CD14-positive monocyte (primary cell): ENCODE measurements at regions not wholly inside any gene's neighbourhood (a gene's known extent, or its start where the extent isn't known, plus 50 kb on each side); places are given as distances from the start of the nearest gene placed in this dataset.

Experiments used
- DNase-seq, 3 donors: peaks; one replicate each; pipeline ENCODE4 v3.0.0-alpha.2; 2011 to 2022
- H2AFZ ChIP-seq: 2 replicates; pipeline ENCODE4 v1.6.0; 2012; ENCODE audit warnings: mild to moderate bottlenecking, low read depth, low read length, inconsistent platforms; ENCODE audit not compliant: insufficient read depth, poor library complexity, severe bottlenecking
- H3K27ac ChIP-seq, 2 donors: 1 replicate in 1 of 2; 2 replicates in 1 of 2; pipeline ENCODE4 v1.5.1; 2012 to 2013; ENCODE audit warnings: low read length in 2 of 2, control low read depth in 1 of 2, inconsistent platforms in 1 of 2, low read depth in 1 of 2, mild to moderate bottlenecking in 1 of 2
- H3K27me3 ChIP-seq, 2 donors: one replicate each; pipeline versions ENCODE4 v1.6.0 to v1.6.1; 2011 to 2013; ENCODE audit warnings: low read length in 2 of 2; ENCODE audit not compliant: control insufficient read depth in 2 of 2, insufficient read depth in 2 of 2
- H3K36me3 ChIP-seq, 2 donors: replicated peaks in 1 of 2; 1 replicate in 1 of 2; 2 replicates in 1 of 2; pipeline versions ENCODE4 v1.5.1 to v1.6.1; 2012 to 2013; ENCODE audit warnings: low read length in 2 of 2, control low read depth in 1 of 2, inconsistent platforms in 1 of 2, mild to moderate bottlenecking in 1 of 2; ENCODE audit not compliant: insufficient read depth in 2 of 2, control insufficient read depth in 1 of 2
- H3K4me1 ChIP-seq, 2 donors: 1 replicate in 1 of 2; 2 replicates in 1 of 2; pipeline versions ENCODE4 v1.5.1 to v1.6.1; 2012 to 2013; ENCODE audit warnings: low read length in 2 of 2, control low read depth in 1 of 2, inconsistent platforms in 1 of 2, mild to moderate bottlenecking in 1 of 2, moderate library complexity in 1 of 2; ENCODE audit not compliant: insufficient read depth in 2 of 2, control insufficient read depth in 1 of 2
- H3K4me2 ChIP-seq: replicated peaks from 2 replicates; pipeline ENCODE3; 2012; ENCODE audit warnings: low read length, moderate library complexity, mild to moderate bottlenecking; ENCODE audit not compliant: poor library complexity, severe bottlenecking; ENCODE audit errors: extremely low read depth
- H3K4me3 ChIP-seq, 3 experiments: fragments of 200-600 bp in 1 of 3; sonication (generic) in 1 of 3; replicated peaks in 1 of 3; 1 replicate in 2 of 3; 2 replicates in 1 of 3; pipeline ENCODE4 v1.5.1; 2011 to 2013; ENCODE audit warnings: low read length in 3 of 3, mild to moderate bottlenecking in 3 of 3, control low read depth in 2 of 3, low read depth in 2 of 3, inconsistent platforms in 1 of 3, moderate library complexity in 1 of 3
- H3K79me2 ChIP-seq: 2 replicates; pipeline ENCODE4 v1.6.0; 2012; ENCODE audit warnings: mild to moderate bottlenecking, control low read depth, inconsistent platforms, low read length, moderate library complexity; ENCODE audit not compliant: insufficient read depth
- H3K9ac ChIP-seq: 2 replicates; pipeline ENCODE4 v1.6.0; 2017; ENCODE audit warnings: low read length, mild to moderate bottlenecking; ENCODE audit not compliant: insufficient read depth, poor library complexity, severe bottlenecking
- H3K9me3 ChIP-seq, 2 donors: replicated peaks in 1 of 2; 1 replicate in 1 of 2; 2 replicates in 1 of 2; pipeline versions ENCODE4 v1.5.1 to v1.6.1; 2012 to 2013; ENCODE audit warnings: low read length in 2 of 2, control low read depth in 1 of 2; ENCODE audit not compliant: control insufficient read depth in 1 of 2, insufficient read depth in 1 of 2
- H4K20me1 ChIP-seq: 2 replicates; pipeline ENCODE4 v1.6.0; 2012; ENCODE audit warnings: mild to moderate bottlenecking, low read length, control low read depth, moderate library complexity; ENCODE audit not compliant: insufficient read depth
- H3K27ac Mint-ChIP-seq, 7 donors: one replicate each; pipeline ENCODE4 v1.8.0; 2020; ENCODE audit warnings: mild to moderate bottlenecking in 7 of 7, mixed read lengths in 7 of 7, moderate library complexity in 6 of 7, inconsistent platforms in 2 of 7
- H3K27me3 Mint-ChIP-seq, 3 donors: one replicate each; pipeline ENCODE4 v1.8.0; 2021 to 2022; ENCODE audit warnings: low read depth in 3 of 3, mild to moderate bottlenecking in 3 of 3, mixed read lengths in 3 of 3, moderate library complexity in 3 of 3, inconsistent platforms in 1 of 3
- H3K36me3 Mint-ChIP-seq, 2 donors: one replicate each; pipeline ENCODE4 v1.8.0; 2020; ENCODE audit warnings: mixed read lengths in 2 of 2, inconsistent platforms in 1 of 2, mild to moderate bottlenecking in 1 of 2
- H3K4me1 Mint-ChIP-seq: one replicate; pipeline ENCODE4 v1.8.0; 2020; ENCODE audit warnings: mild to moderate bottlenecking, mixed read lengths
- H3K4me3 Mint-ChIP-seq, 2 donors: one replicate each; pipeline ENCODE4 v1.8.0; 2020; ENCODE audit warnings: mild to moderate bottlenecking in 2 of 2, mixed read lengths in 2 of 2, moderate library complexity in 1 of 2
- H3K9me3 Mint-ChIP-seq, 7 donors: one replicate each; pipeline ENCODE4 v1.8.0; 2020 to 2022; ENCODE audit warnings: mixed read lengths in 7 of 7, mild to moderate bottlenecking in 6 of 7, moderate library complexity in 6 of 7, inconsistent platforms in 2 of 7
- CTCF ChIP-seq: fragments of 200-600 bp; IDR thresholded peaks from one replicate; pipeline ENCODE4 v1.8.0; 2022; ENCODE audit warnings: antibody characterized with exemption, mild to moderate bottlenecking
- WGBS: methylation state at CpG from one replicate; pipeline ENCODE4 v1.1.5; 2013; ENCODE audit warnings: missing lambda C conversion rate; ENCODE audit not compliant: insufficient coverage; 5-methylcytosine and 5-hydroxymethylcytosine counted together
- intact Hi-C, 2 donors: fragments of 100-400 bp; cut with micrococcal nuclease; formaldehyde crosslinking; loops; one replicate each; pipeline versions ENCODE4 v1.15.0 to v1.15.1; 2023

- no peak overlapping the region for H3K4me3 Mint-ChIP-seq
- H2AFZ ChIP-seq: no peak overlapping the region
- H3K4me3 ChIP-seq: no peak overlapping the region
- intact Hi-C loops: no loop called here
- no peaks in the 10 kb centered on the region for H4K20me1 ChIP-seq
- H3K27me3 Mint-ChIP-seq: peaks cover 0 to 1% (median 0%) of the 10 kb centered on the region in 3 donors
- H3K4me2 ChIP-seq: no peak overlapping the region
- H3K27ac Mint-ChIP-seq: no peak overlapping the region
- H3K79me2 ChIP-seq: no peaks in the 10 kb centered on the region
- no peak for TF ChIP-seq CTCF
- H3K9ac ChIP-seq: no peak overlapping the region
- H3K4me1 ChIP-seq: no peaks in the 10 kb centered on the region
- DNase-seq: no peak
- no peaks in the 10 kb centered on the region for H3K27me3 ChIP-seq
- no CpG with 5 or more reads among the region's 2 CpGs for WGBS
- peaks cover 0 to 3% (median 0%) of the 10 kb centered on the region in 7 donors for H3K9me3 Mint-ChIP-seq
- no peaks in the 10 kb centered on the region for H3K36me3 Mint-ChIP-seq
- no peaks in the 10 kb centered on the region for H3K9me3 ChIP-seq
- no peaks in the 10 kb centered on the region for H3K4me1 Mint-ChIP-seq
- no peaks in the 10 kb centered on the region for H3K36me3 ChIP-seq
- no peak overlapping the region for H3K27ac ChIP-seq
Measured at GRCh38 chr5:57983426-57983825, 476.5 kb downstream of the PLK2 start.

- intact Hi-C loops: no loop called here
- Mint-ChIP-seq H3K27me3 (no peaks in the 10 kb centered on the region), H3K36me3 (no peaks in the 10 kb centered on the region), H3K27ac (no peak overlapping the region), H3K4me3 (no peak overlapping the region), H3K4me1 (no peaks in the 10 kb centered on the region), H3K9me3 (peaks cover 0 to 3% (median 0%) of the 10 kb centered on the region in 7 donors)
- Histone ChIP-seq H3K4me3 (no peak overlapping the region), H3K36me3 (no peaks in the 10 kb centered on the region), H3K9me3 (no peaks in the 10 kb centered on the region), H3K9ac (no peak overlapping the region), H4K20me1 (no peaks in the 10 kb centered on the region), H3K4me2 (no peak overlapping the region), H2AFZ (no peak overlapping the region), H3K79me2 (no peaks in the 10 kb centered on the region), H3K27me3 (no peaks in the 10 kb centered on the region), H3K4me1 (no peaks in the 10 kb centered on the region), H3K27ac (no peak overlapping the region)
- no CpG with 5 or more reads among the region's 3 CpGs for WGBS
- no peak for DNase-seq
- TF ChIP-seq CTCF: no peak
Measured at GRCh38 chr5:57979671-57980070, 480.2 kb downstream of the PLK2 start.
